DOHH2 (cell line): ENCODE measurements at regions not wholly inside any gene's neighbourhood (a gene's known extent, or its start where the extent isn't known, plus 50 kb on each side); places are given as distances from the start of the nearest gene placed in this dataset.

Experiments
- H3F3A ChIP-seq: fragments of 200-600 bp; sonication (generic), shearing (Covaris generic); 2 replicates; pipeline ENCODE4 v1.6.0; 2016; ENCODE audit warnings: antibody characterized with exemption, mild to moderate bottlenecking; ENCODE audit not compliant: control insufficient read depth, insufficient read depth
- H3K27ac ChIP-seq: fragments of 200-600 bp; sonication (generic); 2 replicates; pipeline ENCODE4 v1.5.1; 2014; ENCODE audit warnings: low read depth, mild to moderate bottlenecking, low read length, moderate library complexity
- H3K27me3 ChIP-seq: fragments of 200-600 bp; sonication (generic); 2 replicates; pipeline ENCODE4 v1.6.1; 2014; ENCODE audit warnings: mild to moderate bottlenecking, low read length, mixed read lengths; ENCODE audit not compliant: control insufficient read depth
- H3K36me3 ChIP-seq: fragments of 200-600 bp; sonication (generic); 2 replicates; pipeline ENCODE4 v1.6.1; 2014; ENCODE audit warnings: mild to moderate bottlenecking, low read length, moderate library complexity, mixed read lengths; ENCODE audit not compliant: control insufficient read depth
- H3K4me1 ChIP-seq: fragments of 200-600 bp; sonication (generic); 2 replicates; pipeline ENCODE4 v1.6.1; 2014; ENCODE audit warnings: mild to moderate bottlenecking, low read length, mixed read lengths; ENCODE audit not compliant: control insufficient read depth
- H3K4me2 ChIP-seq: fragments of 200-600 bp; sonication (generic); 2 replicates; pipeline ENCODE4 v1.6.0; 2014; ENCODE audit warnings: mild to moderate bottlenecking, low read length, moderate library complexity
- H3K4me3 ChIP-seq: fragments of 200-600 bp; sonication (generic); 2 replicates; pipeline ENCODE4 v1.5.1; 2014; ENCODE audit warnings: mild to moderate bottlenecking, low read length, mixed read lengths
- H3K79me2 ChIP-seq: fragments of 200-600 bp; sonication (generic); 2 replicates; pipeline ENCODE4 v1.6.1; 2014; ENCODE audit warnings: mild to moderate bottlenecking, low read length, mixed read lengths; ENCODE audit not compliant: control insufficient read depth
- H3K9me2 ChIP-seq: fragments of 200-600 bp; sonication (generic); replicated peaks from 2 replicates; pipeline ENCODE4 v1.6.1; 2014; ENCODE audit warnings: mild to moderate bottlenecking, low read length, mixed read lengths; ENCODE audit not compliant: control insufficient read depth
- H3K9me3 ChIP-seq: fragments of 200-600 bp; sonication (generic); 2 replicates; pipeline ENCODE4 v1.6.1; 2014; ENCODE audit warnings: antibody characterized with exemption, low read length, mixed read lengths; ENCODE audit not compliant: control insufficient read depth, insufficient read depth
- H4K20me1 ChIP-seq: fragments of 200-600 bp; sonication (generic); 2 replicates; pipeline ENCODE4 v1.6.0; 2014; ENCODE audit warnings: low read depth, mild to moderate bottlenecking, antibody characterized with exemption, low read length, moderate library complexity; ENCODE audit not compliant: control insufficient read depth, insufficient read depth
- EZH2phosphoT487 ChIP-seq: fragments of 200-600 bp; sonication (generic); IDR thresholded peaks from 2 replicates; pipeline ENCODE4 v1.6.1; 2017; ENCODE audit warnings: borderline replicate concordance, mild to moderate bottlenecking, antibody characterized with exemption, low read length, moderate library complexity, mixed read lengths
- TF ChIP-seq, protein P1 (sequence below): fragments of 200-600 bp; sonication (generic); IDR thresholded peaks from one replicate; pipeline ENCODE4 v1.5.1; 2014; ENCODE audit warnings: antibody characterized with exemption, mild to moderate bottlenecking, low read depth, low read length; ENCODE audit not compliant: poor library complexity, severe bottlenecking

DNA sequence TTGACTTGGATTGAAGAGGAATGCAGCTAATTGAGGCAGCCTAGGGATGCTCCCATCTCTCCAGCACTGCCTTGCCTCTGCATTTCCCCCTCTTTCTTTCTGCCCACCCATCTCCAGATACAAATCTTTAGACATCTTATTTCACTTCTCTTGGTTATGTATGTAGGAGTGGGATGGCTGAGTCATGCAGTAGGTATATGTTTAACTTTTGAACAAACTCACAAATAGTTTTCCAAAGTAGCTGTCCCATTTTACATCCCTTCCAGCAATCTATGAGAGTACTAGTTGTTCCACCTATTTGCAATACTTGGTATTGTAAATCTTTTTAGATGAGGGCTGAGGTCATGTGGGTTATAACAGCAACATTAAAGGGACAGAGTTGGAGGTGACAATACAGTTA, 329.9 kb downstream of the DYSF start:
- no peaks in the 10 kb centered on the region for H3K4me1 ChIP-seq
- no peaks in the 10 kb centered on the region for H3K9me2 ChIP-seq
- TF ChIP-seq, protein P1, sequence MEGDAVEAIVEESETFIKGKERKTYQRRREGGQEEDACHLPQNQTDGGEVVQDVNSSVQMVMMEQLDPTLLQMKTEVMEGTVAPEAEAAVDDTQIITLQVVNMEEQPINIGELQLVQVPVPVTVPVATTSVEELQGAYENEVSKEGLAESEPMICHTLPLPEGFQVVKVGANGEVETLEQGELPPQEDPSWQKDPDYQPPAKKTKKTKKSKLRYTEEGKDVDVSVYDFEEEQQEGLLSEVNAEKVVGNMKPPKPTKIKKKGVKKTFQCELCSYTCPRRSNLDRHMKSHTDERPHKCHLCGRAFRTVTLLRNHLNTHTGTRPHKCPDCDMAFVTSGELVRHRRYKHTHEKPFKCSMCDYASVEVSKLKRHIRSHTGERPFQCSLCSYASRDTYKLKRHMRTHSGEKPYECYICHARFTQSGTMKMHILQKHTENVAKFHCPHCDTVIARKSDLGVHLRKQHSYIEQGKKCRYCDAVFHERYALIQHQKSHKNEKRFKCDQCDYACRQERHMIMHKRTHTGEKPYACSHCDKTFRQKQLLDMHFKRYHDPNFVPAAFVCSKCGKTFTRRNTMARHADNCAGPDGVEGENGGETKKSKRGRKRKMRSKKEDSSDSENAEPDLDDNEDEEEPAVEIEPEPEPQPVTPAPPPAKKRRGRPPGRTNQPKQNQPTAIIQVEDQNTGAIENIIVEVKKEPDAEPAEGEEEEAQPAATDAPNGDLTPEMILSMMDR, result no peak
- no peak for TF ChIP-seq EZH2phosphoT487
- no peaks in the 10 kb centered on the region for H3K27me3 ChIP-seq
- no peaks in the 10 kb centered on the region for H3F3A ChIP-seq
- no peak overlapping the region for H3K27ac ChIP-seq
- no peak overlapping the region for H3K4me3 ChIP-seq
- no peaks in the 10 kb centered on the region for H3K36me3 ChIP-seq
- no peak overlapping the region for H3K4me2 ChIP-seq
- H4K20me1 ChIP-seq, result no peaks in the 10 kb centered on the region
- no peaks in the 10 kb centered on the region for H3K9me3 ChIP-seq
- no peaks in the 10 kb centered on the region for H3K79me2 ChIP-seq

DNA sequence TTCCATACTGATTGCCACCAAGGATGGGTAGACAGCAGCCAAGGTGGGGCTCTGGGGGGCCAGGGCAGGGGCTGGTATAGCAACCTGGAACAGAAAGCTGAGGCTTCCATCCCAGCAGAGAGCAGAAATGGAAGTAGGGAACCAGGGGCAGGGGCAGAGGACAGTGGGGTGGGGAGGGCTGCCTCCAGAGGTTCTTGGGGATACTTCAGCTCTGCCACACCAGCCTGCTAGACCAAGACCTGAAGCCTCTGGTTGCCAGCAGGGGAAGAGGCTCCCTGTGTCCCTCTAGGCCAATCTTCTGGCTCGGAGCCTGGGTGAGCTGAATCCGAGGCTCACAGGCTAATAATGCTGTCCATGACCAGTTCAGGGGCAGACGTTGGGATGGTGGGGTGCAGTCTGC, 329.0 kb downstream of the DYSF start:
- Histone ChIP-seq H3K27ac (no peak overlapping the region), H3K9me2 (no peaks in the 10 kb centered on the region), H3K9me3 (no peaks in the 10 kb centered on the region), H3K27me3 (no peaks in the 10 kb centered on the region), H3K36me3 (no peaks in the 10 kb centered on the region), H4K20me1 (no peaks in the 10 kb centered on the region), H3K79me2 (no peaks in the 10 kb centered on the region), H3K4me1 (no peaks in the 10 kb centered on the region), H3K4me2 (no peak overlapping the region), H3F3A (no peaks in the 10 kb centered on the region), H3K4me3 (no peak overlapping the region)
- TF ChIP-seq, protein P1, result no peak
- no peak for TF ChIP-seq EZH2phosphoT487

DNA sequence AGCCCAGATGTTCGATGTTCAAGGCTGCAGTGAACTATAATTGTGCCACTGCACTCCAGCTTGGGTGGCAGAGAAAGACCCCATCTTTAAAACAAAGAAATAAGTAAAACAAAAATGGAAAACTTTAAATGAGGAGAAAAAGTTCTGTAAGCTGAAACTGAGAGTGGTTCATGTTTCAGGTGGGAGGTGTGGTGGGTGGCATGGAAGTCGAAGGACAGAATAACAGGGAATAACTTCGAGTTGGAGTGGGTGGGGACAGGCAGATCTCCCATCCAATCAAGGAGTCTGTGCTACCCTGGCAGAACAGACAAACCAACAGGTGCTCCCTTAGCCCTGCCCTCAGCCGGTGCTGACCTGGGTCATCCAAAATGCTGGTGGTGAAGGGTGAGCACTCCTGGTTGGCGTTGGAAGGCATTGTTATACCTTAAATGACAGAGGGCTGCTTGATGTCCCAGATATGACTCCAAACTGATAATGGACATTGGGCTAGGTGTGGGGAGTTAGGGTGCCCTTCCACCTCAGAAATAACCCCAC, 328.4 kb downstream of the DYSF start:
- H3K4me3 ChIP-seq, result no peak overlapping the region
- no peaks in the 10 kb centered on the region for H3F3A ChIP-seq

More for the DNA sequence above, 328.4 kb downstream of the DYSF start:
- no peaks in the 10 kb centered on the region for H3K4me1 ChIP-seq
- H3K79me2 ChIP-seq, result no peaks in the 10 kb centered on the region
- no peaks in the 10 kb centered on the region for H3K27me3 ChIP-seq
- H3K27ac ChIP-seq, result no peak overlapping the region
- no peak overlapping the region for H3K4me2 ChIP-seq
- no peaks in the 10 kb centered on the region for H3K9me2 ChIP-seq
- H3K36me3 ChIP-seq, result no peaks in the 10 kb centered on the region
- H4K20me1 ChIP-seq, result no peaks in the 10 kb centered on the region
- TF ChIP-seq EZH2phosphoT487, result no peak
- TF ChIP-seq, protein P1, result no peak
- H3K9me3 ChIP-seq, result no peaks in the 10 kb centered on the region
